HepG2 (cell line): ENCODE measurements at regions not wholly inside any gene's neighbourhood (a gene's known extent, or its start where the extent isn't known, plus 50 kb on each side); places are given as distances from the start of the nearest gene placed in this dataset.

Experiments
- NR3C1 ChIP-seq: sonication (generic); formaldehyde crosslinking; IDR thresholded peaks from 2 replicates; pipeline ENCODE4 v1.4.0; 2020; ENCODE audit warnings: missing genetic modification reagents
- RAD21 ChIP-seq: fragments of 450-650 bp; formaldehyde crosslinking; IDR thresholded peaks from 2 replicates; pipeline ENCODE4 v1.5.0; 2020; ENCODE audit warnings: mild to moderate bottlenecking
- ZNF33B ChIP-seq: sonication (generic); formaldehyde crosslinking; IDR thresholded peaks from 2 replicates; pipeline ENCODE4 v1.5.1; 2020; ENCODE audit warnings: mild to moderate bottlenecking, missing genetic modification reagents

GRCh38 chr2:16464641-16465040 is 201.0 kb downstream of the CYRIA start:
- TF ChIP-seq NR3C1 (CRISPR knock-in tag) (no peak), RAD21 (CRISPR knock-in tag) (no peak), ZNF33B (CRISPR knock-in tag) (no peak)
